ENCODE measurements at regions not wholly inside any gene's neighbourhood (a gene's known extent, or its start where the extent isn't known, plus 50 kb on each side); places are given as distances from the start of the nearest gene placed in this dataset.

DNA sequence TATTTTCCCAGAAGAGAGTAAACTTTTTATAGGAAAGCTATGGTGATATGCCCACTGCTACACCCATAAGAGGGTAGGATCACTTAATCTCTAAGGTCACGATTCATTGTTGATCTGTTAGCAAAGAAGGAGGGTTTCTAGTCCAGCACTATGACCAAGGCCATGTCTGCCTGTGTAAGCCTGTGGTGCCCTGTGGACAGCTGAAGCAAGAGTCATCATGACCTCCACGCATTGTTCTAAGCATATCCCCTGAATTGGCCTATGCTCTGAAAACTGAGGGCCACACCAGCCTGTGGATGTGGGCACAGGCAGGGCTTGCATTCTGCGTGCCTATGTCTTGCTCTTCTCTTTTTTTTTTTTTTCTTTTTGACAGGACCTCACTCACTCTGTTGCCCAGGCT, 89.8 kb upstream of the SMIM21 start:
- TF ChIP-seq, protein P1, sequence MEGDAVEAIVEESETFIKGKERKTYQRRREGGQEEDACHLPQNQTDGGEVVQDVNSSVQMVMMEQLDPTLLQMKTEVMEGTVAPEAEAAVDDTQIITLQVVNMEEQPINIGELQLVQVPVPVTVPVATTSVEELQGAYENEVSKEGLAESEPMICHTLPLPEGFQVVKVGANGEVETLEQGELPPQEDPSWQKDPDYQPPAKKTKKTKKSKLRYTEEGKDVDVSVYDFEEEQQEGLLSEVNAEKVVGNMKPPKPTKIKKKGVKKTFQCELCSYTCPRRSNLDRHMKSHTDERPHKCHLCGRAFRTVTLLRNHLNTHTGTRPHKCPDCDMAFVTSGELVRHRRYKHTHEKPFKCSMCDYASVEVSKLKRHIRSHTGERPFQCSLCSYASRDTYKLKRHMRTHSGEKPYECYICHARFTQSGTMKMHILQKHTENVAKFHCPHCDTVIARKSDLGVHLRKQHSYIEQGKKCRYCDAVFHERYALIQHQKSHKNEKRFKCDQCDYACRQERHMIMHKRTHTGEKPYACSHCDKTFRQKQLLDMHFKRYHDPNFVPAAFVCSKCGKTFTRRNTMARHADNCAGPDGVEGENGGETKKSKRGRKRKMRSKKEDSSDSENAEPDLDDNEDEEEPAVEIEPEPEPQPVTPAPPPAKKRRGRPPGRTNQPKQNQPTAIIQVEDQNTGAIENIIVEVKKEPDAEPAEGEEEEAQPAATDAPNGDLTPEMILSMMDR (IDR thresholded peaks at IDR 0.05; ENCODE audit: low read length) = no peak
- TF ChIP-seq EZH2phosphoT487 (IDR thresholded peaks at IDR 0.05; ENCODE audit: low read length) (no peak), EZH2 (optimal IDR thresholded peaks at IDR 0.05; ENCODE audit: low read depth, low read length) (no peak)
